ENCODE measurements at regions not wholly inside any gene's neighbourhood (a gene's known extent, or its start where the extent isn't known, plus 50 kb on each side); places are given as distances from the start of the nearest gene placed in this dataset.

DNA sequence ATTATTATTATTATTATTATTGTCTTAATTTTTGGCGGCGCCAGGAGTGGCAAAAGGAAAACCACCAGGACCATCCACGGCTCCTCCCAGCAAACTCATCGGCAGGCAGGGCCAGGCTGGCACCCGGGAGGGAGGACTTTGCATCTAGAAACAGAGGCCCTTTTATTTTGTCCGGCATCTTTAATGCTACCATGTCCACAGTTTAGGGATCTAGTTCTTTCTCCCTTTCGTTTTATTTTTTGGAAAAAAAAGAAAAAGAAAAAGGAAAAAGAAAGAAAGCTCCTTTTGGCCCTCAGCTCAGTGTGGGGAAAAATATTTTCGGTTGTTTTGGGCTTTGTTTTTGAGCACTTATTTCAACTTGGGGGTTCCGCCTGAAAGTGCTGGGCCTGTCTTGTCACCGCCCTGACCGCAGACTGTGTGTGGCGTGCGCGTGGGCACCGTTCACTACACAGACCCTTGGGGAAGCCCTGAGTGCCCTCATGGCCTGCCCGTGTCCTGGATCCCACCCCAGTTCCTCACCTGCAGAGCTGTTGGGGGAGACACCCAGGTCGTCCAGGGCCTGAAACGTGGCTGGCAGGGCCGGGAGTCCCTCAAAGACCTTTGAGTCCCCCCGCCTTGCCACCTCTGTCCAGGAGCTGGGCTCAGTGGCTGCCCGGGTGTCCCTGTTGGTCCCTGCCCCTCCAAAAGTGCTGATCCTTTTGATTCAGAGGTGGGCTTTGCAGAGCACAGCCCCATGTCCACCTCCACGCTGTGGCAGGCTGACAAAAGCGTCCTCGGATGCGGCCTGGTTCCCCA, 69.1 kb upstream of the PPARA start:
- peaks cover 73% of the 10 kb centered on the region for H3K4me1 ChIP-seq (ENCODE audit: insufficient read depth, low read length)
- peak overlapping the region; percentile 94 for H3K4me2 ChIP-seq (ENCODE audit: insufficient read depth, low read length)
- TF ChIP-seq, protein P1, sequence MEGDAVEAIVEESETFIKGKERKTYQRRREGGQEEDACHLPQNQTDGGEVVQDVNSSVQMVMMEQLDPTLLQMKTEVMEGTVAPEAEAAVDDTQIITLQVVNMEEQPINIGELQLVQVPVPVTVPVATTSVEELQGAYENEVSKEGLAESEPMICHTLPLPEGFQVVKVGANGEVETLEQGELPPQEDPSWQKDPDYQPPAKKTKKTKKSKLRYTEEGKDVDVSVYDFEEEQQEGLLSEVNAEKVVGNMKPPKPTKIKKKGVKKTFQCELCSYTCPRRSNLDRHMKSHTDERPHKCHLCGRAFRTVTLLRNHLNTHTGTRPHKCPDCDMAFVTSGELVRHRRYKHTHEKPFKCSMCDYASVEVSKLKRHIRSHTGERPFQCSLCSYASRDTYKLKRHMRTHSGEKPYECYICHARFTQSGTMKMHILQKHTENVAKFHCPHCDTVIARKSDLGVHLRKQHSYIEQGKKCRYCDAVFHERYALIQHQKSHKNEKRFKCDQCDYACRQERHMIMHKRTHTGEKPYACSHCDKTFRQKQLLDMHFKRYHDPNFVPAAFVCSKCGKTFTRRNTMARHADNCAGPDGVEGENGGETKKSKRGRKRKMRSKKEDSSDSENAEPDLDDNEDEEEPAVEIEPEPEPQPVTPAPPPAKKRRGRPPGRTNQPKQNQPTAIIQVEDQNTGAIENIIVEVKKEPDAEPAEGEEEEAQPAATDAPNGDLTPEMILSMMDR (IDR thresholded peaks at IDR 0.05; ENCODE audit: extremely low read depth, low read depth, low read length) = no peak
- DNase-seq (ENCODE audit: insufficient read length, low spot score, missing footprints) = peak; percentile 76
- H3K9me3 ChIP-seq (ENCODE audit: low read depth, low read length) = no peaks in the 10 kb centered on the region
- no peak overlapping the region for H2AFZ ChIP-seq (ENCODE audit: low read length)
- peak overlapping the region; percentile 80 for H3K4me3 ChIP-seq (ENCODE audit: insufficient read depth, low read length)
- H3K36me3 ChIP-seq (ENCODE audit: insufficient read depth, low read length) = peaks cover 90% of the 10 kb centered on the region
- peaks cover 78% of the 10 kb centered on the region for H4K20me1 ChIP-seq (ENCODE audit: insufficient read depth, low read length)
- peak overlapping the region; percentile 96 for H3K27ac ChIP-seq (ENCODE audit: low read depth, low read length)
- peaks cover 100% of the 10 kb centered on the region for H3K79me2 ChIP-seq (ENCODE audit: insufficient read depth, low read length)
- no peaks in the 10 kb centered on the region for H3K27me3 ChIP-seq (ENCODE audit: insufficient read depth, low read length)

DNA sequence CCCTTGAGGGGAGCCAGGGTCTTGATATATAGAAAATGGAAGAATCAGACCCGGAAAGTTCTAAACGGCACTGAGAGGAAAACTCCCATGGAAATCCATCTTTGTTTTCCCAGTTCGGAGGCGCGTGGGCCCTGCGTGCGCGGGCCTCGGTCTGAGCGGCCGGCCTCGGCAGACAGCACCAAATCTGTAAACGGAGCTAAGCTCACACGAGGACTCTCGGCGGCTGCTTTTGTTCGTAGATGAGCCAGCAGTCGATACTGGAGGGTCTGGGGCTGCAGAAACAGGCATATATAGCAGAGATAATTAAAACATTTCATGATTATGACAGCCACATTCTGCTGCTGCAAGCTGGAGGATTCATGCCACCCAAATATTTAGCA, 68.5 kb upstream of the PPARA start:
- Histone ChIP-seq H3K4me3 (ENCODE audit: insufficient read depth, low read length) (peak overlapping the region; percentile 80), H2AFZ (ENCODE audit: low read length) (no peak overlapping the region), H3K4me2 (ENCODE audit: insufficient read depth, low read length) (peak overlapping the region; percentile 94), H3K36me3 (ENCODE audit: insufficient read depth, low read length) (peaks cover 90% of the 10 kb centered on the region), H3K27me3 (ENCODE audit: insufficient read depth, low read length) (no peaks in the 10 kb centered on the region), H3K79me2 (ENCODE audit: insufficient read depth, low read length) (peaks cover 100% of the 10 kb centered on the region), H3K4me1 (ENCODE audit: insufficient read depth, low read length) (peaks cover 75% of the 10 kb centered on the region), H4K20me1 (ENCODE audit: insufficient read depth, low read length) (peaks cover 79% of the 10 kb centered on the region), H3K27ac (ENCODE audit: low read depth, low read length) (peak overlapping the region; percentile 96), H3K9me3 (ENCODE audit: low read depth, low read length) (no peaks in the 10 kb centered on the region)
- TF ChIP-seq, protein P1 (IDR thresholded peaks at IDR 0.05; ENCODE audit: extremely low read depth, low read depth, low read length) = no peak
- no peak for DNase-seq (ENCODE audit: insufficient read length, low spot score, missing footprints)

DNA sequence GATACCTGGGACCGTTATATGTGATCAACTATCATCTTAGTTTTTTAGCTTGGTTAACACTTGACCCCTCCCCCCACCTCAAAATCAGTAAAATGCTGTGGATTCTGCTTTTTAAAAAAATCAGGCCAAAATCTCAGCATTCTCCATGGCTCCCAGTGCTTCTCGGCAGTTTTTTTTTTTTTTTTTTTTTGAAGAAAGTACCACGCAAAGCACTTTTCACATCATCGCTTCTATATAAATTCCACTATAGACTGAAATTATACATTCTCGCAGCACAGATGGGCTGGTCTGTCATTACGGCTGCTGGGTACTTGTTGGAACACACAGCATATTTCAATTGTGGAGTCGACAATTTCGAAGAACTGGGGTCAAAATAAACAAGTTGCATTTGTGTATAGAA, 67.7 kb upstream of the PPARA start:
- no peak overlapping the region for H2AFZ ChIP-seq (ENCODE audit: low read length)
- peaks cover 77% of the 10 kb centered on the region for H3K4me1 ChIP-seq (ENCODE audit: insufficient read depth, low read length)
- peaks cover 91% of the 10 kb centered on the region for H3K36me3 ChIP-seq (ENCODE audit: insufficient read depth, low read length)
- TF ChIP-seq, protein P1 (IDR thresholded peaks at IDR 0.05; ENCODE audit: extremely low read depth, low read depth, low read length) = no peak
- no peaks in the 10 kb centered on the region for H3K9me3 ChIP-seq (ENCODE audit: low read depth, low read length)
- peaks cover 100% of the 10 kb centered on the region for H3K79me2 ChIP-seq (ENCODE audit: insufficient read depth, low read length)
- peak overlapping the region; percentile 80 for H3K4me3 ChIP-seq (ENCODE audit: insufficient read depth, low read length)
- peak overlapping the region; percentile 96 for H3K27ac ChIP-seq (ENCODE audit: low read depth, low read length)
- H3K4me2 ChIP-seq (ENCODE audit: insufficient read depth, low read length) = peak overlapping the region; percentile 94
- H3K27me3 ChIP-seq (ENCODE audit: insufficient read depth, low read length) = no peaks in the 10 kb centered on the region
- peaks cover 81% of the 10 kb centered on the region for H4K20me1 ChIP-seq (ENCODE audit: insufficient read depth, low read length)
- no peak for DNase-seq (ENCODE audit: insufficient read length, low spot score, missing footprints)

All from osteoblast (primary cell).